Chondrocyte (in vitro differentiated cells): ENCODE measurements at regions not wholly inside any gene's neighbourhood (a gene's known extent, or its start where the extent isn't known, plus 50 kb on each side); places are given as distances from the start of the nearest gene placed in this dataset.

ENCODE experiments used
- DNase-seq: peaks from one replicate; pipeline ENCODE4 v3.0.0; 2021; ENCODE audit warnings: mixed read lengths, low spot score
- H3K27ac Mint-ChIP-seq: one replicate; pipeline ENCODE4 v1.8.0; 2021; ENCODE audit warnings: mild to moderate bottlenecking, moderate library complexity, mixed read lengths; ENCODE audit not compliant: unreplicated experiment
- H3K27me3 Mint-ChIP-seq: 2 replicates; pipeline ENCODE4 v1.8.0; 2021; ENCODE audit warnings: low read depth, mixed read lengths
- H3K36me3 Mint-ChIP-seq: 2 replicates; pipeline ENCODE4 v1.8.0; 2021; ENCODE audit warnings: low read depth, mixed read lengths
- H3K4me1 Mint-ChIP-seq: 2 replicates; pipeline ENCODE4 v1.8.0; 2021; ENCODE audit warnings: low read depth, mild to moderate bottlenecking, mixed read lengths
- H3K4me3 Mint-ChIP-seq: one replicate; pipeline ENCODE4 v1.8.0; 2021; ENCODE audit warnings: mild to moderate bottlenecking, moderate library complexity, mixed read lengths; ENCODE audit not compliant: unreplicated experiment
- H3K9me3 Mint-ChIP-seq: 2 replicates; pipeline ENCODE4 v1.8.0; 2021; ENCODE audit warnings: low read depth, mixed read lengths
- CTCF ChIP-seq: fragments of 200-600 bp; sonication (generic); IDR thresholded peaks from 2 replicates; pipeline ENCODE4 v1.5.0; 2021; ENCODE audit warnings: antibody characterized with exemption, mild to moderate bottlenecking, moderate library complexity

- no peak for DNase-seq
- Mint-ChIP-seq H3K4me1 (no peaks in the 10 kb centered on the region), H3K4me3 (no peak overlapping the region), H3K27ac (no peak overlapping the region), H3K9me3 (peaks cover 13% of the 10 kb centered on the region), H3K27me3 (no peaks in the 10 kb centered on the region), H3K36me3 (no peaks in the 10 kb centered on the region)
- no peak for TF ChIP-seq CTCF
Measured at GRCh38 chr2:21489080-21489479, 365.3 kb downstream of the TDRD15 start.

- Mint-ChIP-seq H3K4me1 (no peaks in the 10 kb centered on the region), H3K27me3 (peaks cover 1% of the 10 kb centered on the region), H3K9me3 (no peaks in the 10 kb centered on the region), H3K36me3 (no peaks in the 10 kb centered on the region), H3K4me3 (no peak overlapping the region), H3K27ac (no peak overlapping the region)
- TF ChIP-seq CTCF, result no peak
- no peak for DNase-seq
Measured at GRCh38 chr2:21498016-21498415, 374.2 kb downstream of the TDRD15 start.

DNA sequence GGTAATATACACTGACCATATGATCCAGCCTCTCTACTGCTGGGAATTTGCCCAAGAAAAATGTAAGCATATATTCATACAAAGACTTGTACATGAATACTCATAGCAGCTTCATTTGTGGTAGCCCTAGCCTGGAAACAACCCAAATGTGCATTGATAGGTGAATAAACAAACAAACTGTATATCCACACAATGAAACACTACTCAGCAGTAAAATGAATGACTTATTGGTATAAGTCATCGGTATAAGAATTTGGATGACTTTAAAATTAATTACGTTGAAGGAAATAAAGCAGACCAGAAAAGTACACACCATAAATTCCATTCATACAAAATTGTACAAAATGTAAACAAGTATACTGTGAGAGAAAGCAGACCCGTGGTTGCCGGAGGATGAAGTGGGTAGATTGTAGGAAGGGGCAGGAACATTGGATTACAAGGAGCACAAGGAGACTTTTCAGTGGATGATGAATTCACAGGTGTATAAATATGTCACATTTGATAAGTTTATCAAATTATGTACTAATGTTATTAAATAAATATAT is 376.7 kb downstream of the TDRD15 start:
- H3K4me3 Mint-ChIP-seq, result no peak overlapping the region
- peaks cover 1% of the 10 kb centered on the region for H3K27me3 Mint-ChIP-seq
- no peaks in the 10 kb centered on the region for H3K4me1 Mint-ChIP-seq
- H3K9me3 Mint-ChIP-seq, result no peaks in the 10 kb centered on the region
- no peak for DNase-seq
- no peaks in the 10 kb centered on the region for H3K36me3 Mint-ChIP-seq
- no peak for TF ChIP-seq CTCF
- H3K27ac Mint-ChIP-seq, result no peak overlapping the region

DNA sequence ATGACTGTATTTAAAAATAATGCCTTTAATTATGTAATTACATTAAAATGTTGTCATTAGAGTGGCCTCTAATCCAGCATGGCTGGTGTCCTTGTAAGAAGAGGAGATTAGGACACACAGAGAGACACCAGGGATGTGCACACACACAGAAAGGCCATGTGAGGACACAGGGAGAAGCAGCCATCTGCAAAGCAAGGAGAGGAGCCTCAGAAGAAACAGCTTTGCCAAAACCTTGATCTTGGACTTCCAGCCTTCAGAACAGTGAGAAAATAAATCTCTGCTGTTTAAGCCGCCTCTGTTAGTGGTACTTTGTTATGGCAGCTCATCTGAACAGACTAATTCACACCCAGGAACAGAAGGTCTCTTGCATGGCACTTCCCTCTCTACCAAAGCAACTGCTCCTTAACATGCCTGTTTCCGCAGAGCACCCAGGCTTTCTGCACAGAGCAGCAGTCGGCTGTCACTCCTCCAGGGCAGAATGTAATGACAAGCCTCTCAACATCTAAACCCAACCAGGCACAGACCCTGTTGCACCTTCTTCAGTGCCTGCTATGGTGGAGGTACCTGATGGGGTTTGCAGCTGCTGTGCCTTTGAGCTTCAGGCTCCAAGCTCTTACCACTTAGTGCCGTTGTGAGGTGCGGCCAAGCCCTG is 377.7 kb downstream of the TDRD15 start:
- Mint-ChIP-seq H3K4me3 (no peak overlapping the region), H3K27me3 (peaks cover 1% of the 10 kb centered on the region), H3K9me3 (no peaks in the 10 kb centered on the region), H3K36me3 (no peaks in the 10 kb centered on the region), H3K27ac (no peak overlapping the region), H3K4me1 (no peaks in the 10 kb centered on the region)
- DNase-seq, result no peak
- TF ChIP-seq CTCF, result no peak

DNA sequence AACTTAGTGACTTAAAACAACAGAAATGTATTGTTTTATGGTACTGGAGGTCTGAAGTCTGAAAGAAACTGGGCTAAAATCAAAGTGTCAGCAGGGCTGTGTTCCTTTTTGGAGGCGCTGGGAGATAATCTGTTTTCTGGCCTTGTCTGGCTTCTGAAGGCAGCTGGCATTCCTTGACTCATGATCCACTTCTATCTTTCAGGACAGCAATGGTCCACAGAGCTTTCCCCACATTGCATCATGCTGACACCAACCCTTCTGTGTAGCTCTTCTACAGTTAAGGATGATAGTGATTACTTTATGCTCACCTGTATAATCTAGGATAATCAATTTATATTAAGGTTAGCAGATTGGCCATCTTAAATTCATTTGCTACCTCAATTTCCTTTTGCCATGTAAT is 392.1 kb downstream of the TDRD15 start:
- TF ChIP-seq CTCF, result no peak
- Mint-ChIP-seq H3K4me1 (no peaks in the 10 kb centered on the region), H3K27ac (no peak overlapping the region), H3K4me3 (no peak overlapping the region), H3K9me3 (no peaks in the 10 kb centered on the region), H3K36me3 (no peaks in the 10 kb centered on the region), H3K27me3 (peaks cover 8% of the 10 kb centered on the region)
- no peak for DNase-seq
